ENCODE measurements at regions not wholly inside any gene's neighbourhood (a gene's known extent, or its start where the extent isn't known, plus 50 kb on each side); places are given as distances from the start of the nearest gene placed in this dataset.
A peak's percentile ranks its signal among the peaks of the same experiment; 100 is the strongest.
"Not testable (repeated sequence)": the region's sequence is repeated elsewhere in the genome, so short reads cannot be mapped to it uniquely, and the experiment has no call there.

- DNase-seq: peak; percentile 80
Observed at GRCh38 chr16:22436823-22437652, 62.6 kb upstream of the CDR2 start.

- not testable (repeated sequence) for DNase-seq
Observed at GRCh38 chr16:22436326-22436822, 62.0 kb upstream of the CDR2 start.

GRCh38 chr16:22431314-22431713, 56.9 kb upstream of the CDR2 start:
- DNase-seq: not testable (repeated sequence)

GRCh38 chr16:22428654-22429053, 54.2 kb upstream of the CDR2 start:
- DNase-seq: no peak

GRCh38 chr16:22427556-22427955, 53.1 kb upstream of the CDR2 start:
- DNase-seq: no peak

- DNase-seq: no peak
Observed at GRCh38 chr16:22425847-22426246, 51.4 kb upstream of the CDR2 start.

GRCh38 chr16:22425036-22425801, 50.8 kb upstream of the CDR2 start:
- peak; percentile 93 for DNase-seq

DNA sequence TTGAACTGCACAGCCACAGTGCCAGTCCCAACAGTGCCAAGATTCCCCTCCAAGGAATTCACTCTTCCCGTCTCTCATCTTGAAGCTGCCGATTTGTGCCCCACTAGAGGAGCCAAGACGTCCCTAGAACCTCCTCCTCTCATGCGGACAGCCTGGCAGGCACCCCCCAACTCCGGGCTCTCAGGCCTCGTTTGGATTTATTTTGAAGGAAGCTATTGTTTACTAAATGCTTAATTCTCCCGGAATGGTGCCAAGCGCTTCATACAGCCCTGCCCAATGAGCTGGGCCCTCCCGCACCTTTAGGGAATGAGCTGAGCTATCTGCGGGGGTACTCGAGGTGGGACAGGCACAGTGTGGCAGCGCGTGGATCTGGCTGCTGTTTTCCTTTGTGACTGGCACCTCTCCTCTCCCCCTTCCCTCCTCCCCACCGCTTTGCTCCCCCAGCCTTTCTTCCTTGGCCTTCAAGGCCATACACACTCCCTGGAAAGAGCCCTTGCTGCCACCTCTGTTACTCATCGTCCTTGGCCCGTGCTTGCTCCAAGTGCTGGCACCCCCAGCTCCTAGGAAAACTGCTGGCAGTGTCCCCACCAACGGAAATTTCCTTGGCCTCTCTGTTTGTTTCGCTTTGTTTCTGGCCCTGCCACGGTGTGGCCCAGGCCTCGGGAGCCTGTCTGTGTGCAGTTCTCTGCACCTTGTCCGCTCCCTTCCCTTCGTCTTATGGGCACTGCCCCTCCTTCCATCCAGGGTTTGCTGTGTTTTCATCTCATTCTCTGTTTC, 49.9 kb upstream of the CDR2 start:
- DNase-seq: peak; percentile 54

Measured in hindlimb muscle (tissue), 1 donor.